ENCODE measurements at regions not wholly inside any gene's neighbourhood (a gene's known extent, or its start where the extent isn't known, plus 50 kb on each side); places are given as distances from the start of the nearest gene placed in this dataset.

- DNase-seq (ENCODE audit: low read depth), result no peak
- H3K4me3 ChIP-seq (ENCODE audit: low read depth, low read length), result no peak overlapping the region
- no peak for TF ChIP-seq CTCF (IDR thresholded peaks at IDR 0.05; ENCODE audit: low read depth, low read length, missing control alignments)
Observed at GRCh38 chr14:54177641-54178621, 218.9 kb upstream of the CDKN3 start.

- H3K4me3 ChIP-seq (ENCODE audit: low read depth, low read length), result no peak overlapping the region
- TF ChIP-seq CTCF (IDR thresholded peaks at IDR 0.05; ENCODE audit: low read depth, low read length, missing control alignments), result no peak
- no peak for DNase-seq (ENCODE audit: low read depth)
Observed at GRCh38 chr14:54182419-54183045, 214.3 kb upstream of the CDKN3 start.

- no peak overlapping the region for H3K4me3 ChIP-seq (ENCODE audit: low read depth, low read length)
- no peak for DNase-seq (ENCODE audit: low read depth)
- TF ChIP-seq CTCF (IDR thresholded peaks at IDR 0.05; ENCODE audit: low read depth, low read length, missing control alignments), result no peak
Observed at GRCh38 chr14:54186821-54187763, 209.7 kb upstream of the CDKN3 start.

- no peak for DNase-seq (ENCODE audit: low read depth)
- no peak for TF ChIP-seq CTCF (IDR thresholded peaks at IDR 0.05; ENCODE audit: low read depth, low read length, missing control alignments)
- no peak overlapping the region for H3K4me3 ChIP-seq (ENCODE audit: low read depth, low read length)
Observed at GRCh38 chr14:54188064-54188666, 208.6 kb upstream of the CDKN3 start.

GRCh38 chr14:54189333-54189732 lies 207.5 kb upstream of the CDKN3 start:
- TF ChIP-seq CTCF (IDR thresholded peaks at IDR 0.05; ENCODE audit: low read depth, low read length, missing control alignments), result no peak
- no peak overlapping the region for H3K4me3 ChIP-seq (ENCODE audit: low read depth, low read length)
- DNase-seq (ENCODE audit: low read depth), result no peak

GRCh38 chr14:54189748-54190354 lies 207.0 kb upstream of the CDKN3 start:
- H3K4me3 ChIP-seq (ENCODE audit: low read depth, low read length), result no peak overlapping the region
- no peak for DNase-seq (ENCODE audit: low read depth)
- no peak for TF ChIP-seq CTCF (IDR thresholded peaks at IDR 0.05; ENCODE audit: low read depth, low read length, missing control alignments)

Data from GM12864 (cell line).